ENCODE measurements at regions not wholly inside any gene's neighbourhood (a gene's known extent, or its start where the extent isn't known, plus 50 kb on each side); places are given as distances from the start of the nearest gene placed in this dataset.

DNA sequence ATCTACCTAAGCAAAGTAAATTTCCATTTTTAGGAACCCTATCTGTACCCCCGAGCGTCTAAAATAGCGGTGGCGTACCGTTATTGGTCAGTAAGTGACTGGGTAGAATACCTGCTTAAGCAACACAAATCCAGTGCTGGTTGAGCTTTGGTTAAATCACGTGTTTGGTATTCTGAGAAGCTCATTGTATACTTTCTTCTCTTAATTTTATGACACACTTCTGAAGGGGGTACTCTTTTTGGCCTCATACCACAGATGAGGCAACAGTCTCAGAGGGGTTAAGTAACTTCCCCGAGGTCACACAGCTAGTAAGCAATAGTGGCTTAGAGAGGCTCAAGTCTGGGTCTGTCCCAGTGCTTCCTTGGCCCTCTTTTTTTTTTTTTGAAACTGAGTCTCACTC lies 151.2 kb downstream of the TFAP2C start:
- TF ChIP-seq POLR2A (IDR thresholded peaks at IDR 0.05; ENCODE audit: low read depth, low read length), result no peak
- TF ChIP-seq, protein P1, sequence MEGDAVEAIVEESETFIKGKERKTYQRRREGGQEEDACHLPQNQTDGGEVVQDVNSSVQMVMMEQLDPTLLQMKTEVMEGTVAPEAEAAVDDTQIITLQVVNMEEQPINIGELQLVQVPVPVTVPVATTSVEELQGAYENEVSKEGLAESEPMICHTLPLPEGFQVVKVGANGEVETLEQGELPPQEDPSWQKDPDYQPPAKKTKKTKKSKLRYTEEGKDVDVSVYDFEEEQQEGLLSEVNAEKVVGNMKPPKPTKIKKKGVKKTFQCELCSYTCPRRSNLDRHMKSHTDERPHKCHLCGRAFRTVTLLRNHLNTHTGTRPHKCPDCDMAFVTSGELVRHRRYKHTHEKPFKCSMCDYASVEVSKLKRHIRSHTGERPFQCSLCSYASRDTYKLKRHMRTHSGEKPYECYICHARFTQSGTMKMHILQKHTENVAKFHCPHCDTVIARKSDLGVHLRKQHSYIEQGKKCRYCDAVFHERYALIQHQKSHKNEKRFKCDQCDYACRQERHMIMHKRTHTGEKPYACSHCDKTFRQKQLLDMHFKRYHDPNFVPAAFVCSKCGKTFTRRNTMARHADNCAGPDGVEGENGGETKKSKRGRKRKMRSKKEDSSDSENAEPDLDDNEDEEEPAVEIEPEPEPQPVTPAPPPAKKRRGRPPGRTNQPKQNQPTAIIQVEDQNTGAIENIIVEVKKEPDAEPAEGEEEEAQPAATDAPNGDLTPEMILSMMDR (IDR thresholded peaks at IDR 0.05 in 2 of 3, conservative IDR thresholded peaks at IDR 0.05 in 1 of 3; ENCODE audit: control insufficient read depth in 2 of 3, extremely low read depth in 1 of 3, insufficient read depth in 1 of 3, low read depth in 3 of 3, low read length in 3 of 3), result no peak
- TF ChIP-seq ASH2L (IDR thresholded peaks at IDR 0.05; ENCODE audit: borderline replicate concordance, low read depth), result no peak
- no peak for TF ChIP-seq SIN3A (IDR thresholded peaks at IDR 0.05; ENCODE audit: low read depth, low read length)
- TF ChIP-seq BRCA1 (IDR thresholded peaks at IDR 0.05; ENCODE audit: low read depth, low read length), result no peak
- TF ChIP-seq CHD4 (IDR thresholded peaks at IDR 0.05), result no peak
